VCaP (cell line): ENCODE measurements at regions not wholly inside any gene's neighbourhood (a gene's known extent, or its start where the extent isn't known, plus 50 kb on each side); places are given as distances from the start of the nearest gene placed in this dataset.
"Not testable (repeated sequence)": the region's sequence is repeated elsewhere in the genome, so short reads cannot be mapped to it uniquely, and the experiment has no call there.

Experiments used
- H3K27ac ChIP-seq: fragments of 450-650 bp; 2 replicates; pipeline ENCODE4 v1.5.1; 2017
- CTCF ChIP-seq: fragments of 450-650 bp; conservative IDR thresholded peaks from 2 replicates; pipeline ENCODE4 v1.5.1; 2017; ENCODE audit warnings: mild to moderate bottlenecking, moderate library complexity

DNA sequence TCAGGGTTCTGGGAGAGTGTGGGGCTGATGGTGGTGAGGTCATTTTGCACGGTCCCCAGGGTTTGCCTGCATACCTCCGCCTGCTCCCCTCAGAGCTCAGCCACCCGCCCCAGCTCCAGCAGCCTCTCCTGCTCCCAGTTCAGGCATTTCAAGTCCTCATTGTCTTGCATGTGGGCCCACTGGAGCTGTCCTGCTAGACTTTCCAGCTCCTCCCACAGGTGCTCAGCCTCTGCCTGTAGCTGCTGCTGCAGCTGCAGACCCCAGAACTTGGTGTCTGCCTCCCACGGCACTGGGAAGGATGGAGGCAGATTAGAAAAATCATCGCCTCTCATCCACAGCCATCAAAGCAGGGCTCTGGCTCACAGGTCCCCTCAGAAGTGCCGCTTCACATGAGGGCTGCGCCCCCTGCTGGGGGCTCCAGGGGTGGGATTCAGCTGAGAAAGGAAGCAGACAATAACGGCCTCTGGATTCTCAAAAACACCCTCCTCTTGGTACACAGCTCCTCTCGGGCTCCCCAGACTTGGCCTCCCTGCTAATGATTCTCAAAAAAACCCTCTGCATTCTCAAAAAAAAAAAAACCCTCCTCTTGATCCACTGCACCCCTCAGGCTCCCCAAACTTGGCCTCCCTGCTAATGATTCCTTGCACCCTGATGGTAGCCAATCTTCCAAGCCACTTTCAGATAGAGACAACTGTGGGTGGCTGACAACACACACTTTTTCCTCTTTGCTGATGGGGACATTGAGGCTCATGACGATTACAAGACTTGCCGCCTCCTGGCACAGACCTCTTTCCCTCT is 89.3 kb upstream of the C2CD4B start:
- no peak overlapping the region for H3K27ac ChIP-seq
- peak; percentile 86 for TF ChIP-seq CTCF

DNA sequence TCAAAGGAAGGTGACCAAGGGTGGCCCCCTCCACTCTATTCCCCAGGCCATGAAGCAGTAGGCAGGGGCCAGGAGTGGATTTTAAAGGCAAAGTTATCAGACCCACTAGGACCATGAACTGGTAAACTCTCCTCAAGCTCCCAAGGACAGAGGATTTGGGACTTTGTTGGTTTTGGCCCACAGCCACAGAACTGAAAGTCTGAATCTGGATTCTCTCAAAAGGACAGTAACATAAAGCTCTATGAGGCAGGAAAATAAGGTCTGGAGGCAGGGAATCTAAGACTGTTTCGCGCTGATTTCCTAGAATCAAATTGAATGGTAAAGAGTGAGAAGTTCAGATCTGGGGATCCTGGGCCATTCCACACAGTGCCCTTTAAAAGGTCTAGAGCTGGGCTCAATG is 91.3 kb upstream of the C2CD4B start:
- not testable (repeated sequence) for H3K27ac ChIP-seq

GRCh38 chr15:62257996-62258521 is 93.0 kb upstream of the C2CD4B start:
- H3K27ac ChIP-seq = no peak overlapping the region
- TF ChIP-seq CTCF = no peak

GRCh38 chr15:62262305-62262941 is 97.3 kb upstream of the C2CD4B start:
- no peak overlapping the region for H3K27ac ChIP-seq
- no peak for TF ChIP-seq CTCF

- H3K27ac ChIP-seq = no peak overlapping the region
- TF ChIP-seq CTCF = no peak
These were observed 99.1 kb upstream of the C2CD4B start for GRCh38 chr15:62264196-62264595.

DNA sequence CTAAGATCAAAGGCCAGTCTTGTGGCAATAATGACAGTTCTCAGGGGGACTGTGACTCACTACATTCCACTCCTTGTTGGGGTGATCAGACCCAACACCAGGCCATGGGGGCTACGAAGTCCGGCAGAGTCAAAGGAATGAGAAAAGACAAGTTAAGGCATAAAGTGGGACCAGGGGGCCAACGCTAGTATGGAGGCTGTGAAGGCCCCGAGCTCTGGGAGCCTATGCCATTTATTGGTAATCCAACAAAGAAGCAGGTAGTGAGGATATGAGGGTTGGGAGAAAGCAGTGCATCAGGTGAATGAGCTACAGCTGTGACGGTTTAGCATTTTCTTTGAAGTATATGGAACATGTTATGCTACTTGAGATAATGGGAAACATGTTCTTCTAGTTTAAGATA is 104.4 kb upstream of the C2CD4B start:
- H3K27ac ChIP-seq = no peak overlapping the region
- no peak for TF ChIP-seq CTCF

DNA sequence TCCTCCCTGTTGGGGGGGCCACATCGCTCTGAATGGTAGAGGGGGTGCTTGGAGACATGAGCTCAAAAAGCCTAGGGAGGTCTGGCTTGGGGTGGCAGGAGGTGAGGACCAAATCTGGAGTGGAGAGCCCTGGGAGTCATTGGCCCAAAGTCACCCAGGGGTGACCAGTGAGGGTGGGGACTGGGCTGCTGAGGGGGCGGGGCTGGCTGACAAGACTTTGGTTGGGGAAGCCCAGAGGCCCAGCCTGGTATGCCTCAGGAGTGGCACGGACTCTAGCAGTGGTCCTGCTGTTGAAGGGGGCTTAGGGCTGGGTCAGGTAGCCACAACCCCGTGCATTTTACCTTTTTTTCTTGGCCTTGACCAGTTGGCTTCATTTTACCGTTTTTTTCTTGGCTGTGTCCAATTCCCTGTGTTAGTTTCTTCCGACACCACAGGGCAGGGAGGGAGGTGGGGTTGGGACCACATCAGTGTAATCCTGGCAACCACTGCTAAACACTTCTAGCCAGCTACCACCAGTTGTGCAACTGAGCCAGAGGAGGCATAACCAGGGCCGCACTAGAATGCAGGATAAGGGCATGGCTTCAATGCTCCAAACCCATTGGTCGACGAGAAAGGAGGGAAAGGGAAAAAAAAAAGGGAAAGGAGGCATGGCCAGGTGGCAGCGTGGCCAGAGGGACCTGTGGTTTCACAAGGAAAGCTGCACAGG is 105.3 kb upstream of the C2CD4B start:
- TF ChIP-seq CTCF = no peak
- H3K27ac ChIP-seq = no peak overlapping the region
